Adrenal gland (tissue), 5 donors: ENCODE measurements at regions not wholly inside any gene's neighbourhood (a gene's known extent, or its start where the extent isn't known, plus 50 kb on each side); places are given as distances from the start of the nearest gene placed in this dataset.

ENCODE experiments used
- POLR2A ChIP-seq, 2 donors: fragments of 450-650 bp; IDR thresholded peaks; one replicate each; pipeline ENCODE4 v1.6.1; 2017; ENCODE audit warnings: antibody characterized with exemption in 2 of 2, mild to moderate bottlenecking in 2 of 2, moderate library complexity in 1 of 2
- TF ChIP-seq, protein P1 (sequence below), 6 experiments: fragments of 450-650 bp in 4 of 6; fragments of 200-600 bp in 2 of 6; sonication (generic) in 1 of 6; IDR thresholded peaks; 1 replicate in 5 of 6; 2 replicates in 1 of 6; pipeline versions ENCODE4 v1.5.1 to v1.8.0; 2016 to 2021; ENCODE audit warnings: antibody characterized with exemption in 6 of 6, mild to moderate bottlenecking in 2 of 6, moderate library complexity in 1 of 6
- donor health status: DM: no; HTN: no; CAD: no.

DNA sequence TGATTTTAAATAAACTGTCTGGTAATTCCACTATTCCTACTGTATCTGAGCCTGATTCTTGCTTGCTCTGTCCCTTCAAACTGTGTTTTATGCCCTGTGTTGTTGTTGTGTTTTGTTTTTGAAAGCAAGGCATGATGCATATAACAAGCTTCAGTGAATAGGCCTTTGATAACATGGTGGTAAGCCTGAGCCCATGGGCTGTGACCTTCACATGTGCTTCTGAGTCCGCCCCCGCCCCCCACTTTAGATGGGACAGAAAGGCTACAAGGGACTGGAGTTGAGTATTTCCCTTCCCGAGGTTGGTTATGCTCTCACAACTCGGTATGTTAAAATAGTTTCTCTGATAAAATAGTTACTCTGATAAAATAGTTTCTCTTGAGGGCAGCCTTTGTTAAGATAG, 119.0 kb upstream of the WNT7A start:
- TF ChIP-seq, protein P1, sequence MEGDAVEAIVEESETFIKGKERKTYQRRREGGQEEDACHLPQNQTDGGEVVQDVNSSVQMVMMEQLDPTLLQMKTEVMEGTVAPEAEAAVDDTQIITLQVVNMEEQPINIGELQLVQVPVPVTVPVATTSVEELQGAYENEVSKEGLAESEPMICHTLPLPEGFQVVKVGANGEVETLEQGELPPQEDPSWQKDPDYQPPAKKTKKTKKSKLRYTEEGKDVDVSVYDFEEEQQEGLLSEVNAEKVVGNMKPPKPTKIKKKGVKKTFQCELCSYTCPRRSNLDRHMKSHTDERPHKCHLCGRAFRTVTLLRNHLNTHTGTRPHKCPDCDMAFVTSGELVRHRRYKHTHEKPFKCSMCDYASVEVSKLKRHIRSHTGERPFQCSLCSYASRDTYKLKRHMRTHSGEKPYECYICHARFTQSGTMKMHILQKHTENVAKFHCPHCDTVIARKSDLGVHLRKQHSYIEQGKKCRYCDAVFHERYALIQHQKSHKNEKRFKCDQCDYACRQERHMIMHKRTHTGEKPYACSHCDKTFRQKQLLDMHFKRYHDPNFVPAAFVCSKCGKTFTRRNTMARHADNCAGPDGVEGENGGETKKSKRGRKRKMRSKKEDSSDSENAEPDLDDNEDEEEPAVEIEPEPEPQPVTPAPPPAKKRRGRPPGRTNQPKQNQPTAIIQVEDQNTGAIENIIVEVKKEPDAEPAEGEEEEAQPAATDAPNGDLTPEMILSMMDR (IDR thresholded peaks at IDR 0.05): no peak
- no peak for TF ChIP-seq POLR2A (IDR thresholded peaks at IDR 0.05)
